ENCODE measurements at regions not wholly inside any gene's neighbourhood (a gene's known extent, or its start where the extent isn't known, plus 50 kb on each side); places are given as distances from the start of the nearest gene placed in this dataset.

- no peaks in the 10 kb centered on the region for H3K36me3 ChIP-seq
- 58 to 77% methylated on average over 4 of the region's 4 CpGs for WGBS, 2 donors
- no peak overlapping the region for H3K4me3 ChIP-seq
- no peaks in the 10 kb centered on the region for H3K9me3 ChIP-seq
- no peak for DNase-seq
- TF ChIP-seq EP300 (IDR thresholded peaks at IDR 0.05): no peak
- no peak for TF ChIP-seq POLR2A (IDR thresholded peaks at IDR 0.05)
- no peak for TF ChIP-seq POLR2AphosphoS5 (IDR thresholded peaks at IDR 0.05)
- no peak for TF ChIP-seq CTCF (IDR thresholded peaks at IDR 0.05)
- ATAC-seq (ENCODE audit: low FRiP score in 2 of 2): peak in 1 of 2 donors; percentile 76
- H3K4me1 ChIP-seq: peaks cover 2 to 8% (median 4%) of the 10 kb centered on the region in 4 donors
- H3K27ac ChIP-seq: peak overlapping the region in 1 of 4 donors; percentile 49
- H3K27me3 ChIP-seq: no peaks in the 10 kb centered on the region
Observed at GRCh38 chr15:39167164-39168058, 413.5 kb upstream of the THBS1 start.

GRCh38 chr15:39171944-39172368, 408.9 kb upstream of the THBS1 start:
- ATAC-seq (ENCODE audit: low FRiP score in 2 of 2) (peak; percentile 73 to 86), DNase-seq (peak in 1 of 2 donors; percentile 67)
- no peaks in the 10 kb centered on the region for H3K9me3 ChIP-seq
- WGBS, 2 donors: 65 to 85% methylated on average over 3 of the region's 3 CpGs
- TF ChIP-seq POLR2AphosphoS5 (IDR thresholded peaks at IDR 0.05): peak in 1 of 2 donors; percentile 25
- no peak for TF ChIP-seq EP300 (IDR thresholded peaks at IDR 0.05)
- no peak for TF ChIP-seq POLR2A (IDR thresholded peaks at IDR 0.05)
- TF ChIP-seq CTCF (IDR thresholded peaks at IDR 0.05): peak in 3 of 6 experiments; percentile 47 to 65 (median 49)
- H3K36me3 ChIP-seq: no peaks in the 10 kb centered on the region
- H3K4me1 ChIP-seq: peaks cover 2 to 10% (median 6%) of the 10 kb centered on the region in 4 donors
- H3K27me3 ChIP-seq: no peaks in the 10 kb centered on the region
- peak overlapping the region in 3 of 4 donors; percentile 15 to 49 (median 25) for H3K27ac ChIP-seq
- H3K4me3 ChIP-seq: no peak overlapping the region

GRCh38 chr15:39172380-39173281, 408.2 kb upstream of the THBS1 start:
- Histone ChIP-seq H3K9me3 (no peaks in the 10 kb centered on the region), H3K27me3 (no peaks in the 10 kb centered on the region), H3K4me3 (peak overlapping the region in 2 of 4 donors; percentile 18 to 20), H3K36me3 (no peaks in the 10 kb centered on the region), H3K27ac (peak overlapping the region; percentile 15 to 50 (median 34)), H3K4me1 (peaks cover 2 to 10% (median 6%) of the 10 kb centered on the region in 4 donors)
- TF ChIP-seq POLR2A (IDR thresholded peaks at IDR 0.05) (no peak), EP300 (IDR thresholded peaks at IDR 0.05) (peak in 2 of 4 donors; percentile 27 to 59), POLR2AphosphoS5 (IDR thresholded peaks at IDR 0.05) (peak; percentile 49 to 66)
- 68 to 70% methylated on average over 12 to 17 of the region's 17 CpGs for WGBS, 2 donors
- peak; percentile 23 to 30 for DNase-seq
- ATAC-seq (ENCODE audit: low FRiP score in 2 of 2): peak; percentile 55 to 58

GRCh38 chr15:39173426-39173825, 407.5 kb upstream of the THBS1 start:
- ATAC-seq (ENCODE audit: low FRiP score in 2 of 2) (no peak), DNase-seq (no peak)
- Histone ChIP-seq H3K4me1 (peaks cover 2 to 10% (median 6%) of the 10 kb centered on the region in 4 donors), H3K36me3 (no peaks in the 10 kb centered on the region), H3K9me3 (no peaks in the 10 kb centered on the region), H3K27ac (peak overlapping the region; percentile 10 to 50 (median 20)), H3K4me3 (no peak overlapping the region), H3K27me3 (no peaks in the 10 kb centered on the region)
- TF ChIP-seq EP300 (IDR thresholded peaks at IDR 0.05) (no peak), POLR2A (IDR thresholded peaks at IDR 0.05) (no peak), CTCF (IDR thresholded peaks at IDR 0.05) (no peak), POLR2AphosphoS5 (IDR thresholded peaks at IDR 0.05) (no peak)
- 92 to 94% methylated on average over 4 of the region's 4 CpGs for WGBS, 2 donors

GRCh38 chr15:39174332-39174731, 406.5 kb upstream of the THBS1 start:
- no peaks in the 10 kb centered on the region for H3K36me3 ChIP-seq
- ATAC-seq (ENCODE audit: low FRiP score in 2 of 2) (no peak), DNase-seq (no peak)
- H3K4me1 ChIP-seq: peaks cover 2 to 10% (median 6%) of the 10 kb centered on the region in 4 donors
- no peaks in the 10 kb centered on the region for H3K9me3 ChIP-seq
- no peak overlapping the region for H3K4me3 ChIP-seq
- H3K27ac ChIP-seq: no peak overlapping the region
- TF ChIP-seq CTCF (IDR thresholded peaks at IDR 0.05) (no peak), POLR2A (IDR thresholded peaks at IDR 0.05) (no peak), EP300 (IDR thresholded peaks at IDR 0.05) (no peak), POLR2AphosphoS5 (IDR thresholded peaks at IDR 0.05) (no peak)
- H3K27me3 ChIP-seq: no peaks in the 10 kb centered on the region
- WGBS, 2 donors: 95 to 100% methylated on average over 1 of the region's 1 CpG
